T-helper 1 cell (primary cell): ENCODE measurements at regions not wholly inside any gene's neighbourhood (a gene's known extent, or its start where the extent isn't known, plus 50 kb on each side); places are given as distances from the start of the nearest gene placed in this dataset.
"Not testable (repeated sequence)": the region's sequence is repeated elsewhere in the genome, so short reads cannot be mapped to it uniquely, and the experiment has no call there.

Experiments
- DNase-seq, 5 donors: peaks; one replicate each; pipeline ENCODE4 v3.0.0-alpha.2; 2012 to 2020

DNA sequence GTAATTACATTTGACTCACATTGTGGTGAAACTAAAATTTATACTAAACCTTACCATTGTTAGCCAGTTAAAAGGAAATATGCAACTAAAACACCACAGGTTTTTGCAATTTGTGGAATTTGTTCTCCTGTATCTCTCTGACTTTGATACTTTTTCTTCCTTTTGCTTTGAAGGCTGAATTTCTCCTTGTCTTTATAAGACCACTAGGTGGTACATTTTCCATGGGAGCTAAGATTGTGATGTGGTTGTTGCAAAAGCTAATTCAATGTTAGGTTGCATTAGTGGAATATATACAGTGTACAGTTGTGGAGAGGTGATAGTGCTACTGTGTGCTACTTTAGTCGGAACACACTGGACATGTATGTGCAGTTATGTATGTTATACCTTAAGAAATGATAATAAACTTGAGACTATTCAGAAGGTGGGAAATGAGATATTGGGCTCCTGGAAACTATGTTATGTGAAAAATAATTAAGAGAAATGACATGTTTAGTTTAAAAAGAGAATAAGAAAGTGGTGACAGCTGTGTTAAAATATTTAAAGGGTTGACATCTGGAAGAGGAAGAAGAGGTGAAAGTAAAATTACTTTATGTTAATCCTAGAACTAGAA is 70.3 kb downstream of the ARL9 start:
- peak in 1 of 5 donors; percentile 20 for DNase-seq

DNA sequence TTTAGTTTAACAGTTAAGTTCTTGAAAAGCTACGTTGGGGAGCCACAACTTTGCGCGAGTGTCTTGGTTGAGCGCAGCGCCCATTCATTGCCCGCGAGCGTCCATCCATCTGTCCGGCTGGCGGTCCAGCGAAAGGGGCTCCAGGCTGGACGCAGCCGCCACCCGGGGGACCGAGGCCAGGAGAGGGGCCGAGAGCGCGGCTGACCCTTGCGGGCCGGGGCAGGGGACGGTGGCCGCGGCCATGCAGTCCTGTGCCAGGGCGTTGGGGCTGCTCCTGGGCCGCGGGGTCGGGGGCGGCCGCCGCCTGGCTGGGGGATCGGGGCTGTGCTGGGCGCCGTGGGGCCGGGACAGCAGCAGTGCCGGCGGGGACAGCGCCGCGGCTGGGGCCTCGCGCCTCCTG is 86.8 kb downstream of the ARL9 start:
- DNase-seq: not testable (repeated sequence)
